ENCODE measurements at regions not wholly inside any gene's neighbourhood (a gene's known extent, or its start where the extent isn't known, plus 50 kb on each side); places are given as distances from the start of the nearest gene placed in this dataset.

GRCh38 chr9:25453875-25454274, 224.4 kb downstream of the TUSC1 start:
- no peak for TF ChIP-seq POLR2A (IDR thresholded peaks at IDR 0.05; ENCODE audit: low read length)
- TF ChIP-seq GATA1 (IDR thresholded peaks at IDR 0.05; ENCODE audit: low read depth, low read length) = no peak
